ENCODE measurements at regions not wholly inside any gene's neighbourhood (a gene's known extent, or its start where the extent isn't known, plus 50 kb on each side); places are given as distances from the start of the nearest gene placed in this dataset.

GRCh38 chr6:111979633-111980032, 74.3 kb upstream of the CCN6 start:
- Histone ChIP-seq H3K4me1 (no peaks in the 10 kb centered on the region), H3K27ac (no peak overlapping the region), H3K27me3 (no peaks in the 10 kb centered on the region), H3K36me3 (no peaks in the 10 kb centered on the region), H3K4me3 (no peak overlapping the region), H3K9me3 (no peaks in the 10 kb centered on the region)
- in situ Hi-C loops (cut with MboI; ENCODE audit: low pct_ligation_motif_present in 1 of 4, low pct_unique_long_range_greater_than_20kb in 1 of 4, low sequenced_read_pairs in 3 of 4) (no loop called here), intact Hi-C loops (cut with DNase I; ENCODE audit: low total_unique reads) (no loop called here)
- WGBS, 2 donors (ENCODE audit: low coverage in 1 of 2), result 77 to 85% methylated on average over 6 of the region's 6 CpGs
- TF ChIP-seq POLR2A (IDR thresholded peaks at IDR 0.05) (no peak), CTCF (IDR thresholded peaks at IDR 0.05) (no peak), EP300 (IDR thresholded peaks at IDR 0.05; ENCODE audit: low read depth) (no peak), POLR2AphosphoS5 (IDR thresholded peaks at IDR 0.05) (no peak)
- DNase-seq, result no peak

- in situ Hi-C loops (cut with MboI; ENCODE audit: low pct_ligation_motif_present in 1 of 4, low pct_unique_long_range_greater_than_20kb in 1 of 4, low sequenced_read_pairs in 3 of 4) (no loop called here), intact Hi-C loops (cut with DNase I; ENCODE audit: low total_unique reads) (no loop called here)
- H3K27ac ChIP-seq, result no peak overlapping the region
- 79 to 97% methylated on average over 3 to 6 of the region's 6 CpGs for WGBS, 2 donors (ENCODE audit: low coverage in 1 of 2)
- peak in 1 of 3 donors; percentile 23 for TF ChIP-seq POLR2AphosphoS5 (IDR thresholded peaks at IDR 0.05)
- TF ChIP-seq EP300 (IDR thresholded peaks at IDR 0.05; ENCODE audit: low read depth), result no peak
- H3K4me1 ChIP-seq, result no peaks in the 10 kb centered on the region
- H3K27me3 ChIP-seq, result no peaks in the 10 kb centered on the region
- no peak overlapping the region for H3K4me3 ChIP-seq
- H3K9me3 ChIP-seq, result no peaks in the 10 kb centered on the region
- DNase-seq, result no peak
- no peaks in the 10 kb centered on the region for H3K36me3 ChIP-seq
These were observed 73.8 kb upstream of the CCN6 start for GRCh38 chr6:111980143-111980542.

- in situ Hi-C loops (cut with MboI; ENCODE audit: low pct_ligation_motif_present in 1 of 4, low pct_unique_long_range_greater_than_20kb in 1 of 4, low sequenced_read_pairs in 3 of 4), result no loop called here
- no peaks in the 10 kb centered on the region for H3K27me3 ChIP-seq
- no peak overlapping the region for H3K4me3 ChIP-seq
- H3K36me3 ChIP-seq, result no peaks in the 10 kb centered on the region
- 72% methylated on average over 8 of the region's 8 CpGs; no CpG with 5 or more reads in 1 of the 2 donors for WGBS, 2 donors (ENCODE audit: low coverage in 1 of 2)
- peak overlapping the region in 1 of 4 donors; percentile 21 for H3K27ac ChIP-seq
- intact Hi-C loops (cut with DNase I; ENCODE audit: low total_unique reads), result no loop called here
- TF ChIP-seq POLR2AphosphoS5 (IDR thresholded peaks at IDR 0.05) (peak in 1 of 3 donors; percentile 31), EP300 (IDR thresholded peaks at IDR 0.05; ENCODE audit: low read depth) (no peak)
- no peaks in the 10 kb centered on the region for H3K9me3 ChIP-seq
- no peaks in the 10 kb centered on the region for H3K4me1 ChIP-seq
- no peak for DNase-seq
These were observed 72.7 kb upstream of the CCN6 start for GRCh38 chr6:111980971-111981840.

GRCh38 chr6:111982681-111983080, 71.2 kb upstream of the CCN6 start:
- TF ChIP-seq CTCF (IDR thresholded peaks at IDR 0.05), result no peak
- TF ChIP-seq EP300 (IDR thresholded peaks at IDR 0.05; ENCODE audit: low read depth), result no peak
- TF ChIP-seq POLR2A (IDR thresholded peaks at IDR 0.05), result no peak
- TF ChIP-seq POLR2AphosphoS5 (IDR thresholded peaks at IDR 0.05), result no peak
- Histone ChIP-seq H3K4me1 (no peaks in the 10 kb centered on the region), H3K27ac (no peak overlapping the region), H3K4me3 (no peak overlapping the region), H3K27me3 (no peaks in the 10 kb centered on the region), H3K9me3 (no peaks in the 10 kb centered on the region), H3K36me3 (no peaks in the 10 kb centered on the region)
- no peak for DNase-seq
- intact Hi-C loops (cut with DNase I; ENCODE audit: low total_unique reads) (no loop called here), in situ Hi-C loops (cut with MboI; ENCODE audit: low pct_ligation_motif_present in 1 of 4, low pct_unique_long_range_greater_than_20kb in 1 of 4, low sequenced_read_pairs in 3 of 4) (no loop called here)
- 40 to 68% methylated on average over 1 of the region's 1 CpG for WGBS, 2 donors (ENCODE audit: low coverage in 1 of 2)

- no peak overlapping the region for H3K27ac ChIP-seq
- DNase-seq, result no peak
- intact Hi-C loops (cut with DNase I; ENCODE audit: low total_unique reads), result no loop called here
- no peaks in the 10 kb centered on the region for H3K4me1 ChIP-seq
- WGBS, 2 donors (ENCODE audit: low coverage in 1 of 2), result 83 to 91% methylated on average over 1 to 3 of the region's 3 CpGs
- no peak for TF ChIP-seq POLR2A (IDR thresholded peaks at IDR 0.05)
- no peak for TF ChIP-seq POLR2AphosphoS5 (IDR thresholded peaks at IDR 0.05)
- TF ChIP-seq CTCF (IDR thresholded peaks at IDR 0.05), result no peak
- TF ChIP-seq EP300 (IDR thresholded peaks at IDR 0.05; ENCODE audit: low read depth), result no peak
- H3K4me3 ChIP-seq, result no peak overlapping the region
- no peaks in the 10 kb centered on the region for H3K27me3 ChIP-seq
- no peaks in the 10 kb centered on the region for H3K36me3 ChIP-seq
- in situ Hi-C loops (cut with MboI; ENCODE audit: low pct_ligation_motif_present in 1 of 4, low pct_unique_long_range_greater_than_20kb in 1 of 4, low sequenced_read_pairs in 3 of 4), result no loop called here
- H3K9me3 ChIP-seq, result no peaks in the 10 kb centered on the region
These were observed 70.7 kb upstream of the CCN6 start for GRCh38 chr6:111983193-111983592.

All from transverse colon (tissue), 4 donors.